ENCODE measurements at regions not wholly inside any gene's neighbourhood (a gene's known extent, or its start where the extent isn't known, plus 50 kb on each side); places are given as distances from the start of the nearest gene placed in this dataset.

GRCh38 chr12:127761880-127762279, 505.1 kb upstream of the TMEM132C start:
- no peak overlapping the region for H3K27ac ChIP-seq

GRCh38 chr12:127767656-127768055, 499.3 kb upstream of the TMEM132C start:
- TF ChIP-seq CTCF (conservative IDR thresholded peaks at IDR 0.05; ENCODE audit: low read depth): no peak
- CTCF ChIA-PET: no interaction called here
- H3K27ac ChIP-seq: no peak overlapping the region
- POLR2A ChIA-PET (ENCODE audit: low non-redundant PET): no interaction called here
- DNase-seq (ENCODE audit: low spot score): no peak

More at GRCh38 chr12:127761880-127762279, 505.1 kb upstream of the TMEM132C start:
- DNase-seq (ENCODE audit: low spot score): no peak
- ChIA-PET POLR2A (ENCODE audit: low non-redundant PET) (no interaction called here), CTCF (interaction anchor here (0.6 kb wide), 1 partner anchor 302 kb away, joined by 4 read pairs; no protein-coding TSS in a partner anchor)
- no peak for TF ChIP-seq CTCF (conservative IDR thresholded peaks at IDR 0.05; ENCODE audit: low read depth)

GRCh38 chr12:127770118-127770517, 496.9 kb upstream of the TMEM132C start:
- CTCF ChIA-PET: no interaction called here
- H3K27ac ChIP-seq: no peak overlapping the region
- DNase-seq (ENCODE audit: low spot score): no peak
- no peak for TF ChIP-seq CTCF (conservative IDR thresholded peaks at IDR 0.05; ENCODE audit: low read depth)
- POLR2A ChIA-PET (ENCODE audit: low non-redundant PET): no interaction called here

- DNase-seq (ENCODE audit: low spot score): no peak
- CTCF ChIA-PET: no interaction called here
Measured at GRCh38 chr12:127771546-127771945, 495.4 kb upstream of the TMEM132C start.

GRCh38 chr12:127773520-127773919, 493.4 kb upstream of the TMEM132C start:
- ChIA-PET POLR2A (ENCODE audit: low non-redundant PET) (no interaction called here), CTCF (interaction anchor here (0.7 kb wide), 1 partner anchor 17 kb away, joined by 3 read pairs; no protein-coding TSS in a partner anchor)
- no peak for DNase-seq (ENCODE audit: low spot score)
- no peak for TF ChIP-seq CTCF (conservative IDR thresholded peaks at IDR 0.05; ENCODE audit: low read depth)
- H3K27ac ChIP-seq: no peak overlapping the region

More at GRCh38 chr12:127771546-127771945, 495.4 kb upstream of the TMEM132C start:
- no peak for TF ChIP-seq CTCF (conservative IDR thresholded peaks at IDR 0.05; ENCODE audit: low read depth)
- POLR2A ChIA-PET (ENCODE audit: low non-redundant PET): no interaction called here
- no peak overlapping the region for H3K27ac ChIP-seq

GRCh38 chr12:127774828-127775227, 492.1 kb upstream of the TMEM132C start:
- ChIA-PET CTCF (no interaction called here), POLR2A (ENCODE audit: low non-redundant PET) (no interaction called here)
- no peak for DNase-seq (ENCODE audit: low spot score)
- TF ChIP-seq CTCF (conservative IDR thresholded peaks at IDR 0.05; ENCODE audit: low read depth): no peak
- no peak overlapping the region for H3K27ac ChIP-seq

Measured in RWPE1 (cell line).